A549 (cell line): ENCODE measurements at regions not wholly inside any gene's neighbourhood (a gene's known extent, or its start where the extent isn't known, plus 50 kb on each side); places are given as distances from the start of the nearest gene placed in this dataset.

Source experiments
- BHLHE40 ChIP-seq: IDR thresholded peaks from 2 replicates; pipeline ENCODE4 v1.6.1; 2012; ENCODE audit warnings: low read depth, low read length, inconsistent platforms
- CTCF ChIP-seq: fragments of >200 bp; sonication (Bioruptor Twin); formaldehyde crosslinking; IDR thresholded peaks from 3 replicates; pipeline ENCODE4 v1.5.1; 2016
- HDAC2 ChIP-seq: fragments of 200-600 bp; sonication (generic); IDR thresholded peaks from 2 replicates; pipeline ENCODE4 v1.6.1; 2016
- MAX ChIP-seq: IDR thresholded peaks from 2 replicates; pipeline ENCODE4 v1.6.1; 2012
- POLR2A ChIP-seq: IDR thresholded peaks from 2 replicates; pipeline ENCODE4 v1.6.1; 2012; ENCODE audit warnings: mild to moderate bottlenecking, low read length
- SMC3 ChIP-seq: fragments of >200 bp; sonication (Bioruptor Twin); formaldehyde crosslinking; IDR thresholded peaks from 3 replicates; pipeline ENCODE4 v1.6.1; 2018; ENCODE audit warnings: inconsistent platforms

GRCh38 chr11:100546714-100547113, 140.4 kb upstream of the ARHGAP42 start:
- TF ChIP-seq MAX (no peak), SMC3 (no peak), POLR2A (no peak), CTCF (no peak), BHLHE40 (no peak), HDAC2 (no peak)
